ENCODE measurements at regions not wholly inside any gene's neighbourhood (a gene's known extent, or its start where the extent isn't known, plus 50 kb on each side); places are given as distances from the start of the nearest gene placed in this dataset.

- TF ChIP-seq NR1H2 (CRISPR knock-in tag; IDR thresholded peaks at IDR 0.05) = no peak
- no peak for TF ChIP-seq CTCF (IDR thresholded peaks at IDR 0.05)
- TF ChIP-seq IRF1 (CRISPR knock-in tag; IDR thresholded peaks at IDR 0.05) = no peak
- TF ChIP-seq KAT7 (CRISPR knock-in tag; IDR thresholded peaks at IDR 0.05; ENCODE audit: borderline replicate concordance) = no peak
- no peak for TF ChIP-seq ZNF532 (CRISPR knock-in tag; IDR thresholded peaks at IDR 0.05; ENCODE audit: borderline replicate concordance)
- TF ChIP-seq FOXP4 (CRISPR knock-in tag; IDR thresholded peaks at IDR 0.05) = no peak
- no peak for TF ChIP-seq ESRRA (CRISPR knock-in tag; IDR thresholded peaks at IDR 0.05; ENCODE audit: borderline replicate concordance)
Measured at GRCh38 chr2:221314786-221315185, 257.3 kb downstream of the EPHA4 start.

Measured in WTC11 (cell line).